A549 (cell line): ENCODE measurements at regions not wholly inside any gene's neighbourhood (a gene's known extent, or its start where the extent isn't known, plus 50 kb on each side); places are given as distances from the start of the nearest gene placed in this dataset.

ENCODE experiments used
- ATAC-seq, 2 experiments: fragments of 200-7000 bp in 1 of 2; fragments of >200 bp in 1 of 2; cut with Nextera tagmentation in 1 of 2; cut with Tn5 transposase in 1 of 2; 3 replicates each; pipeline versions ENCODE4 v1.8.0 to v1.9.1; 2018 to 2020; ENCODE audit warnings: mild to moderate bottlenecking in 1 of 2, moderate library complexity in 1 of 2
- CTCF ChIA-PET: fragments of 300-600 bp; sonication (Branson Sonifier 250); formaldehyde crosslinking; extraction: SDS; loops from one replicate; lab custom pipeline; 2021; ENCODE audit warnings: antibody characterized with exemption, inconsistent platforms; lab: Yijun Ruan, JAX
- POLR2A ChIA-PET: fragments of 350-600 bp; formaldehyde crosslinking; extraction: SDS; loops from one replicate; lab custom pipeline; 2021; ENCODE audit warnings: antibody characterized with exemption, inconsistent platforms; lab: Yijun Ruan, JAX
- DNase-seq, 2 experiments: peaks; one replicate each; pipeline versions ENCODE4 v3.0.0 to v3.0.0-alpha.2; 2011 to 2016; ENCODE audit warnings: low read depth in 1 of 2, low spot score in 1 of 2
- FAIRE-seq: peaks from 2 replicates; lab custom pipeline; 2011; peaks lifted over from hg19 to GRCh38; lab: Jason Lieb, UNC
- H3K27ac ChIP-seq, 2 experiments: fragments of >200 bp; sonication (Bioruptor Twin); formaldehyde crosslinking; 3 replicates each; pipeline ENCODE4 v1.5.1; 2016 to 2017
- H3K4me1 ChIP-seq: fragments of >200 bp; sonication (Bioruptor Twin); formaldehyde crosslinking; 3 replicates; pipeline ENCODE4 v1.6.1; 2016
- H3K4me2 ChIP-seq: fragments of >200 bp; sonication (Bioruptor Twin); formaldehyde crosslinking; 3 replicates; pipeline ENCODE4 v1.6.1; 2016
- H3K4me3 ChIP-seq: fragments of >200 bp; sonication (Bioruptor Twin); formaldehyde crosslinking; 3 replicates; pipeline ENCODE4 v1.5.1; 2016
- H3K9me3 ChIP-seq: fragments of >200 bp; sonication (Bioruptor Twin); formaldehyde crosslinking; 3 replicates; pipeline ENCODE4 v1.6.1; 2016
- BHLHE40 ChIP-seq: IDR thresholded peaks from 2 replicates; pipeline ENCODE4 v1.6.1; 2012; ENCODE audit warnings: low read depth, low read length, inconsistent platforms
- CHD4 ChIP-seq: fragments of 200-600 bp; sonication (generic); IDR thresholded peaks from 2 replicates; pipeline ENCODE4 v1.6.1; 2016; ENCODE audit warnings: antibody characterized with exemption, mild to moderate bottlenecking, borderline replicate concordance
- ESRRA ChIP-seq: fragments of 150-350 bp; IDR thresholded peaks from 2 replicates; pipeline ENCODE4 v1.6.1; 2014; ENCODE audit warnings: mild to moderate bottlenecking, low read length, borderline replicate concordance
- FOSL2 ChIP-seq, 2 experiments: fragments of 450-650 bp in 1 of 2; fragments of >200 bp in 1 of 2; sonication (Bioruptor Twin) in 1 of 2; formaldehyde crosslinking; IDR thresholded peaks; 2 replicates each; pipeline versions ENCODE4 v1.5.0 to v1.6.1; 2016 to 2020; ENCODE audit warnings: mild to moderate bottlenecking in 1 of 2, moderate library complexity in 1 of 2
- GATA3 ChIP-seq: IDR thresholded peaks from 2 replicates; pipeline ENCODE4 v1.6.1; 2012; ENCODE audit warnings: borderline replicate concordance
- HDAC2 ChIP-seq: fragments of 200-600 bp; sonication (generic); IDR thresholded peaks from 2 replicates; pipeline ENCODE4 v1.6.1; 2016
- HOXA7 ChIP-seq: fragments of 250-450 bp; sonication (Bioruptor Pico); IDR thresholded peaks from 2 replicates; pipeline ENCODE4 v1.5.0; 2020; ENCODE audit warnings: mild to moderate bottlenecking, moderate library complexity
- HOXB13 ChIP-seq: fragments of 250-450 bp; sonication (Bioruptor Pico); IDR thresholded peaks from 2 replicates; pipeline ENCODE4 v1.5.0; 2020; ENCODE audit warnings: low read depth, mild to moderate bottlenecking, moderate library complexity
- JUNB ChIP-seq: fragments of >200 bp; sonication (Bioruptor Twin); formaldehyde crosslinking; IDR thresholded peaks from 2 replicates; pipeline ENCODE4 v1.6.1; 2016
- KDM5A ChIP-seq: fragments of 200-600 bp; sonication (generic); IDR thresholded peaks from 2 replicates; pipeline ENCODE4 v1.6.1; 2016; ENCODE audit warnings: antibody characterized with exemption, mild to moderate bottlenecking
- MAFK ChIP-seq: fragments of 450-650 bp; IDR thresholded peaks from 2 replicates; pipeline ENCODE4 v1.6.1; 2014; ENCODE audit not compliant: partially characterized antibody
- NPAS2 ChIP-seq: fragments of 250-450 bp; sonication (Bioruptor Pico); IDR thresholded peaks from 2 replicates; pipeline ENCODE4 v1.8.0; 2022; ENCODE audit warnings: mild to moderate bottlenecking, moderate library complexity, borderline replicate concordance
- NR3C1 ChIP-seq: fragments of >200 bp; sonication (Bioruptor Twin); formaldehyde crosslinking; IDR thresholded peaks from 3 replicates; pipeline ENCODE4 v1.6.1; 2017
- POLR2A ChIP-seq: IDR thresholded peaks from 2 replicates; pipeline ENCODE4 v1.6.1; 2012; ENCODE audit warnings: mild to moderate bottlenecking, low read length
- RAD21 ChIP-seq, 2 experiments: fragments of >200 bp in 1 of 2; sonication (Bioruptor Twin) in 1 of 2; formaldehyde crosslinking in 1 of 2; IDR thresholded peaks in 1 of 2; conservative IDR thresholded peaks in 1 of 2; 2 replicates in 1 of 2; 3 replicates in 1 of 2; pipeline ENCODE4 v1.6.1; 2012 to 2018; ENCODE audit warnings: inconsistent platforms in 1 of 2
- RARB ChIP-seq: fragments of 250-450 bp; sonication (Bioruptor Pico); IDR thresholded peaks from 2 replicates; pipeline ENCODE4 v1.8.0; 2021; ENCODE audit warnings: mild to moderate bottlenecking, moderate library complexity
- RCOR1 ChIP-seq: fragments of 150-350 bp; IDR thresholded peaks from 2 replicates; pipeline ENCODE4 v1.6.1; 2014; ENCODE audit warnings: antibody characterized with exemption, low read length, low read depth
- SMC3 ChIP-seq: fragments of >200 bp; sonication (Bioruptor Twin); formaldehyde crosslinking; IDR thresholded peaks from 3 replicates; pipeline ENCODE4 v1.6.1; 2018; ENCODE audit warnings: inconsistent platforms
- SREBF2 ChIP-seq: fragments of 450-650 bp; IDR thresholded peaks from 2 replicates; pipeline ENCODE4 v1.6.1; 2014; ENCODE audit warnings: mild to moderate bottlenecking, moderate library complexity
- TFCP2L1 ChIP-seq: fragments of 250-450 bp; sonication (Bioruptor Pico); IDR thresholded peaks from 2 replicates; pipeline ENCODE4 v1.5.0; 2021; ENCODE audit warnings: mild to moderate bottlenecking
- ZFP36 ChIP-seq: fragments of 450-650 bp; IDR thresholded peaks from 2 replicates; pipeline ENCODE4 v1.6.1; 2014; ENCODE audit warnings: borderline replicate concordance; ENCODE audit not compliant: partially characterized antibody
- WGBS: methylation state at CpG from one replicate; pipeline ENCODE4 v1.1.6; 2017; ENCODE audit errors: missing lambda C conversion rate; 5-methylcytosine and 5-hydroxymethylcytosine counted together
- TF ChIP-seq, protein P1 (sequence below): IDR thresholded peaks from 2 replicates; pipeline ENCODE4 v1.6.1; 2012
- TF ChIP-seq, protein P2 (sequence below): fragments of 450-650 bp; IDR thresholded peaks from 2 replicates; pipeline ENCODE4 v1.6.1; 2014; ENCODE audit warnings: antibody characterized with exemption
- TF ChIP-seq, protein P3 (sequence below): fragments of >200 bp; sonication (Bioruptor Twin); formaldehyde crosslinking; IDR thresholded peaks from 3 replicates; pipeline ENCODE4 v1.5.1; 2016
- TF ChIP-seq, protein P4 (sequence below): IDR thresholded peaks from 2 replicates; pipeline ENCODE4 v1.6.1; 2012; ENCODE audit warnings: low read depth, borderline replicate concordance
- TF ChIP-seq, protein P5 (sequence below): fragments of 250-450 bp; sonication (Bioruptor Pico); IDR thresholded peaks from 2 replicates; pipeline ENCODE4 v1.5.0; 2020; ENCODE audit warnings: low read depth, mild to moderate bottlenecking, moderate library complexity

DNA sequence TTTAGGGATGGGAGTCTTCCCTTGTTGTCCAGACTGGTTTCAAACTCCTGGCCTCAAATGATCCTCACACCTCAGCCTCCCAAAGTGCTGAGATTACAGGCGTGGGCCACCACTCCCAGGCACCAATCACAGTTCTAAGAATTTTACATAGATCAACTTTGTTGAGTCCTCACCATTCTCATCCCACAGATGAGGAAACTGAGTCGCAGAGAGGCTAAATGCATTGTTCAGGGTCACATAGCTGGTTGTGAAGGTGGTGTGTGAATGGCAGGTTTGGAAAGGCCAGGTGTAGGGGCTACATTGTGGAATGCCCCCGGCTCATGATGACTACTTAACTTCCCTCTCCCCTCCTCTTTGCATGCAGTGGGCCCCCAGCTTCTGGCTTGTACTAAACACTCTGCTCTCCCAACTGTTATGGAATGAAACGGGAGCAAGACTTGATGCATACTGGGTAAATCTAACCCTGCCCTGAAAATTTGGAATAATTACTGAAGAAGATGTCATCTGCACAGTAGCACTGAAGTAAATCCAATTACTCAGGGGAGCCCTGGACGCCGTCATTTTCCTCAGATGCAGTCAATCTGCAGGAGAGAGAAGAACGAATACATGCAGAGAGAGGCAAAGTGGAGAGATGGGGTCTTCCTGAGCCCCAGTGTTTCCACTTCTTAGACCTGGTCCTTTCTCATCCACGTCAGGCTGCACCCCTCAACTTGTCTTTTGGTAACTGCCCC is 102.3 kb upstream of the ZNF217 start:
- ATAC-seq: no peak
- WGBS: 82% methylated on average over 8 of the region's 8 CpGs

DNA sequence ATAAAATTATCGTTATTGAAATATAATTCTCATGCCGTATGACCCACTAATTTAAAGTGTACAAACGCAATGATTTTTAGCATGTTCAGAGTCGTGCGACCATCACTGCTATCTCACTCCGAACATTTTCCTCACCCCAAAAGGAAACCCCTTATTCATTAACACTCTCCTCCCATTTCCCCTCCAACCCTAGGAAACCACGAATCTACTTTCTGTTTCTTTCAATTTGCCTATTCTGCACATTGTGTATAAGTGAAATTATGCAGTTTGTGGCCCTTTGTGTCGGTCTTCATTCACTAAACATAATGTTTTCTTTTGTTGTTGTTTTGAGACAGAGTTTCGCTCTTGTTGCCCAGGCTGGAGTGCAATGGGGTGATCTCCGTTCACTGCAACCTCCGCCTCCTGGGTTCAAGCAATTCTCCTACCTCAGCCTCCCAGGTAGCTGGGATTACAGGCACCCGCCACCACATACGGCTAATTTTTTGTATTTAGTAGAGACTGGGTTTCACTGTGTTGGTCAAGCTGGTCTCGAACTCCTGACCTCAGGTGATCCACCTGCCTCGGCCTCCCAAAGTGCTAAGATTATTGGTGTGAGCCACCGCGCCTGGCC is 99.7 kb upstream of the ZNF217 start:
- no peak for TF ChIP-seq NPAS2 (CRISPR knock-in tag)
- no peak for TF ChIP-seq NR3C1
- TF ChIP-seq POLR2A: no peak
- no peak for TF ChIP-seq HDAC2
- TF ChIP-seq RAD21 (conservative IDR thresholded peaks at IDR 0.05 in 1 of 2, IDR thresholded peaks at IDR 0.05 in 1 of 2): no peak
- no peak for TF ChIP-seq HOXA7 (CRISPR knock-in tag)
- no peak for TF ChIP-seq CHD4
- TF ChIP-seq, protein P1, sequence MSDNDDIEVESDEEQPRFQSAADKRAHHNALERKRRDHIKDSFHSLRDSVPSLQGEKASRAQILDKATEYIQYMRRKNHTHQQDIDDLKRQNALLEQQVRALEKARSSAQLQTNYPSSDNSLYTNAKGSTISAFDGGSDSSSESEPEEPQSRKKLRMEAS: no peak
- TF ChIP-seq FOSL2 (IDR thresholded peaks at IDR 0.05): no peak
- TF ChIP-seq FOSL2 (CRISPR knock-in tag; IDR thresholded peaks at IDR 0.05): no peak
- TF ChIP-seq RARB: no peak
- TF ChIP-seq, protein P2, sequence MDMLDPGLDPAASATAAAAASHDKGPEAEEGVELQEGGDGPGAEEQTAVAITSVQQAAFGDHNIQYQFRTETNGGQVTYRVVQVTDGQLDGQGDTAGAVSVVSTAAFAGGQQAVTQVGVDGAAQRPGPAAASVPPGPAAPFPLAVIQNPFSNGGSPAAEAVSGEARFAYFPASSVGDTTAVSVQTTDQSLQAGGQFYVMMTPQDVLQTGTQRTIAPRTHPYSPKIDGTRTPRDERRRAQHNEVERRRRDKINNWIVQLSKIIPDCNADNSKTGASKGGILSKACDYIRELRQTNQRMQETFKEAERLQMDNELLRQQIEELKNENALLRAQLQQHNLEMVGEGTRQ: no peak
- no peak for DNase-seq
- CTCF ChIA-PET: interaction anchor here (4.5 kb wide), 1 partner anchor 15 kb away, joined by 17 read pairs; no protein-coding TSS in a partner anchor

More for the DNA sequence above, 102.3 kb upstream of the ZNF217 start:
- peaks cover 6% of the 10 kb centered on the region; the same call in 2 of the 3 replicates for H3K4me1 ChIP-seq
- H3K27ac ChIP-seq: no peak overlapping the region
- no peak overlapping the region for H3K4me2 ChIP-seq
- no peak for TF ChIP-seq CHD4
- no peak for TF ChIP-seq ESRRA
- TF ChIP-seq JUNB: no peak
- TF ChIP-seq HOXB13 (CRISPR knock-in tag): no peak
- TF ChIP-seq, protein P3, sequence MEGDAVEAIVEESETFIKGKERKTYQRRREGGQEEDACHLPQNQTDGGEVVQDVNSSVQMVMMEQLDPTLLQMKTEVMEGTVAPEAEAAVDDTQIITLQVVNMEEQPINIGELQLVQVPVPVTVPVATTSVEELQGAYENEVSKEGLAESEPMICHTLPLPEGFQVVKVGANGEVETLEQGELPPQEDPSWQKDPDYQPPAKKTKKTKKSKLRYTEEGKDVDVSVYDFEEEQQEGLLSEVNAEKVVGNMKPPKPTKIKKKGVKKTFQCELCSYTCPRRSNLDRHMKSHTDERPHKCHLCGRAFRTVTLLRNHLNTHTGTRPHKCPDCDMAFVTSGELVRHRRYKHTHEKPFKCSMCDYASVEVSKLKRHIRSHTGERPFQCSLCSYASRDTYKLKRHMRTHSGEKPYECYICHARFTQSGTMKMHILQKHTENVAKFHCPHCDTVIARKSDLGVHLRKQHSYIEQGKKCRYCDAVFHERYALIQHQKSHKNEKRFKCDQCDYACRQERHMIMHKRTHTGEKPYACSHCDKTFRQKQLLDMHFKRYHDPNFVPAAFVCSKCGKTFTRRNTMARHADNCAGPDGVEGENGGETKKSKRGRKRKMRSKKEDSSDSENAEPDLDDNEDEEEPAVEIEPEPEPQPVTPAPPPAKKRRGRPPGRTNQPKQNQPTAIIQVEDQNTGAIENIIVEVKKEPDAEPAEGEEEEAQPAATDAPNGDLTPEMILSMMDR: no peak
- TF ChIP-seq BHLHE40: no peak
- no peak for TF ChIP-seq MAFK
- TF ChIP-seq, protein P4, sequence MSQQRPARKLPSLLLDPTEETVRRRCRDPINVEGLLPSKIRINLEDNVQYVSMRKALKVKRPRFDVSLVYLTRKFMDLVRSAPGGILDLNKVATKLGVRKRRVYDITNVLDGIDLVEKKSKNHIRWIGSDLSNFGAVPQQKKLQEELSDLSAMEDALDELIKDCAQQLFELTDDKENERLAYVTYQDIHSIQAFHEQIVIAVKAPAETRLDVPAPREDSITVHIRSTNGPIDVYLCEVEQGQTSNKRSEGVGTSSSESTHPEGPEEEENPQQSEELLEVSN: no peak
- TF ChIP-seq POLR2A: no peak
- TF ChIP-seq ZFP36: no peak
- no peak for TF ChIP-seq SMC3
- no peak for TF ChIP-seq TFCP2L1 (CRISPR knock-in tag)
- TF ChIP-seq, protein P5, sequence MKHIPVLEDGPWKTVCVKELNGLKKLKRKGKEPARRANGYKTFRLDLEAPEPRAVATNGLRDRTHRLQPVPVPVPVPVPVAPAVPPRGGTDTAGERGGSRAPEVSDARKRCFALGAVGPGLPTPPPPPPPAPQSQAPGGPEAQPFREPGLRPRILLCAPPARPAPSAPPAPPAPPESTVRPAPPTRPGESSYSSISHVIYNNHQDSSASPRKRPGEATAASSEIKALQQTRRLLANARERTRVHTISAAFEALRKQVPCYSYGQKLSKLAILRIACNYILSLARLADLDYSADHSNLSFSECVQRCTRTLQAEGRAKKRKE (CRISPR knock-in tag): no peak
- no peak for TF ChIP-seq KDM5A
- TF ChIP-seq GATA3: no peak
- TF ChIP-seq SREBF2: no peak
- no peak for TF ChIP-seq RCOR1
- TF ChIP-seq, all 56 proteins: peak for 0
- DNase-seq: no peak
- Histone ChIP-seq H3K9me3 (no peaks in the 10 kb centered on the region), H3K4me3 (no peak overlapping the region)
- ChIA-PET CTCF (interaction anchor here (0.6 to 1.6 kb wide), 3 partner anchors 12 to 140 kb away, joined by 3 read pairs; no protein-coding TSS in a partner anchor), POLR2A (no interaction called here)
- no peak for FAIRE-seq

More for the DNA sequence above, 99.7 kb upstream of the ZNF217 start:
- POLR2A ChIA-PET: no interaction called here
- FAIRE-seq (no peak), ATAC-seq (no peak)
- no peak overlapping the region for H3K27ac ChIP-seq
- 95% methylated on average over 17 of the region's 17 CpGs for WGBS
- peaks cover 8% of the 10 kb centered on the region; the same call in 2 of the 3 replicates for H3K4me1 ChIP-seq
- H3K4me3 ChIP-seq: no peak overlapping the region
- no peak overlapping the region for H3K4me2 ChIP-seq
- no peaks in the 10 kb centered on the region for H3K9me3 ChIP-seq
